COR-L47 (cell line): ENCODE measurements at regions not wholly inside any gene's neighbourhood (a gene's known extent, or its start where the extent isn't known, plus 50 kb on each side); places are given as distances from the start of the nearest gene placed in this dataset.
"Not testable (repeated sequence)": the region's sequence is repeated elsewhere in the genome, so short reads cannot be mapped to it uniquely, and the experiment has no call there.

Source experiments
- DNase-seq: peaks from one replicate; lab custom pipeline; 2025; lab: John Stamatoyannopoulos, UW

GRCh38 chr4:134145369-134145768 lies 56.2 kb downstream of the PABPC4L start:
- DNase-seq: no peak

- DNase-seq: no peak
Measured at GRCh38 chr4:134144337-134144736, 57.3 kb downstream of the PABPC4L start.

GRCh38 chr4:134141728-134142127 lies 59.9 kb downstream of the PABPC4L start:
- DNase-seq: no peak

GRCh38 chr4:134139188-134139587 lies 62.4 kb downstream of the PABPC4L start:
- DNase-seq: no peak

GRCh38 chr4:134132086-134132783 lies 69.4 kb downstream of the PABPC4L start:
- no peak for DNase-seq

- DNase-seq: no peak
Measured at GRCh38 chr4:134126955-134127354, 74.6 kb downstream of the PABPC4L start.

GRCh38 chr4:134126000-134126560 lies 75.5 kb downstream of the PABPC4L start:
- no peak for DNase-seq

GRCh38 chr4:134122903-134123302 lies 78.7 kb downstream of the PABPC4L start:
- DNase-seq: no peak

- no peak for DNase-seq
Measured at GRCh38 chr4:134117392-134118183, 84.0 kb downstream of the PABPC4L start.

GRCh38 chr4:134089885-134090284 lies 111.7 kb downstream of the PABPC4L start:
- no peak for DNase-seq

- no peak for DNase-seq
Measured at GRCh38 chr4:134085496-134085895, 116.1 kb downstream of the PABPC4L start.

GRCh38 chr4:134079085-134079484 lies 122.5 kb downstream of the PABPC4L start:
- DNase-seq: not testable (repeated sequence)

GRCh38 chr4:134078230-134078914 lies 123.2 kb downstream of the PABPC4L start:
- DNase-seq: no peak

- no peak for DNase-seq
Measured at GRCh38 chr4:134073711-134074110, 127.9 kb downstream of the PABPC4L start.

GRCh38 chr4:134072137-134072536 lies 129.5 kb downstream of the PABPC4L start:
- DNase-seq: no peak

- DNase-seq: no peak
Measured at GRCh38 chr4:134070174-134070573, 131.4 kb downstream of the PABPC4L start.

- no peak for DNase-seq
Measured at GRCh38 chr4:134057356-134057755, 144.2 kb downstream of the PABPC4L start.

GRCh38 chr4:134046221-134046620 lies 155.4 kb downstream of the PABPC4L start:
- not testable (repeated sequence) for DNase-seq

- no peak for DNase-seq
Measured at GRCh38 chr4:134045411-134045810, 156.2 kb downstream of the PABPC4L start.

- no peak for DNase-seq
Measured at GRCh38 chr4:134043266-134043665, 158.3 kb downstream of the PABPC4L start.

- DNase-seq: no peak
Measured at GRCh38 chr4:134028421-134028820, 173.2 kb downstream of the PABPC4L start.

- DNase-seq: no peak
Measured at GRCh38 chr4:134027931-134028330, 173.7 kb downstream of the PABPC4L start.
